ENCODE measurements at regions not wholly inside any gene's neighbourhood (a gene's known extent, or its start where the extent isn't known, plus 50 kb on each side); places are given as distances from the start of the nearest gene placed in this dataset.
"Not testable (repeated sequence)": the region's sequence is repeated elsewhere in the genome, so short reads cannot be mapped to it uniquely, and the experiment has no call there.

DNA sequence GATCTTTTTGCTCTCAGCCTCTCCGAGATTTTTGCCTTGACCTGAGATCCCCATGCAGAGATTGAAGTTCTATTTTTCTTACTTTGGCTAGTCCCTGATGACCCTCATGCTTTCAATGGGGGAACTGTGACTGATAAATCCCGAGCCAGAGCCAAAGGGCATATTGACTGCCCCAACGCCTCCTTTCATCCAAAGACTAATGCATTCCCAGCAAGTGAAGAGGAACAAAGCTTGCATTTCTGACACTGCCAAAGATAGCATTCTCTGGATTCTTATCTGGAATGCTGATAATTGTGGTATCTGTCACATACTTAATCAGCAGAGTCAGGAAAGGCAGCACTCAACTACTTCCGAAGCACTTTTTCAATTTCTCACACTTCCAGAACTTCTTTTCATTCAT lies 152.3 kb upstream of the EGLN3 start:
- no peak for DNase-seq (ENCODE audit: extremely low read depth in 1 of 2, low read depth in 1 of 2)

DNA sequence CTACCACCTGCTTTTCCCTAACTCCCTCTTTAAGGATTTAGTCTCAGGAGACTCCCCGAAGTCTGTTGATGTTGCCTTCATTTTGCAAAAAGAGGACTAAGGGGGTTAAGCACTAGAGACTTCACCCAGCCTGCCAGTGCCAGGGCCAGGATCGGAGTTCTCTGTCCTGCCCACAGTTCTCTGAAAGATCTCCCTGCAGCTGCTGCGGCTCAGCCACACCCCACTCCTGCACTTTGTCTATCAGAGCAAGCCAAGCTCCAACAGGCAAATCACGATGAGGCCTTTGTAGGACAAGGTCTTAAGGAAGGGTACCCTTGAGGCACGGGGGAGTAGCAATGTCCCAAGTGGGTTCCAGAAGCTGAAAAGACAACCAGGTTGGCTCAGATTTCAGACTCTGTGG lies 148.8 kb upstream of the EGLN3 start:
- DNase-seq (ENCODE audit: extremely low read depth in 1 of 2, low read depth in 1 of 2), result no peak

- no peak for DNase-seq (ENCODE audit: extremely low read depth in 1 of 2, low read depth in 1 of 2)
Observed at GRCh38 chr14:34098985-34099349, 148.1 kb upstream of the EGLN3 start.

- no peak for DNase-seq (ENCODE audit: extremely low read depth in 1 of 2, low read depth in 1 of 2)
Observed at GRCh38 chr14:34098045-34098984, 147.4 kb upstream of the EGLN3 start.

GRCh38 chr14:34097644-34098043 lies 146.8 kb upstream of the EGLN3 start:
- no peak for DNase-seq (ENCODE audit: extremely low read depth in 1 of 2, low read depth in 1 of 2)

GRCh38 chr14:34094384-34094783 lies 143.5 kb upstream of the EGLN3 start:
- no peak for DNase-seq (ENCODE audit: extremely low read depth in 1 of 2, low read depth in 1 of 2)

- DNase-seq (ENCODE audit: extremely low read depth in 1 of 2, low read depth in 1 of 2), result no peak
Observed at GRCh38 chr14:34093883-34094282, 143.0 kb upstream of the EGLN3 start.

DNA sequence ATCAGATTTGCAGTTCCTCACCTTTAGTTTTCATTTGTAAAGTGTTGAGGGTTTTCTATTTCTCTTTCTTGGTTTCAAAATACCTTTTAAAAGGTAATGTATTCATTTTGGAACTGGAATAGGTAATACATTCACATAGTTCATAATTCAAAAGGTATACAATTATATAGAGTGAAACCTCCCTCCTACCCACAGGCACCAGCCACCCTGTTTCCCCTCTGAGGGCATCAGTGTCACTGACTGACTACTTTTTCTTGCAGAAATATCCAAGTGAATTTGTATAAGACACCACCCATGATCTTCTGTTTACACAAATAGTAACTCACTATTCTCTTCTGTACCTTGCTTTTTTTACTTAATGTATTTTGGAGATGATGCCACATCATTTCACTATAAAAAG lies 139.6 kb upstream of the EGLN3 start:
- DNase-seq (ENCODE audit: extremely low read depth in 1 of 2, low read depth in 1 of 2), result no peak

GRCh38 chr14:34088914-34089313 lies 138.0 kb upstream of the EGLN3 start:
- no peak for DNase-seq (ENCODE audit: extremely low read depth in 1 of 2, low read depth in 1 of 2)

DNA sequence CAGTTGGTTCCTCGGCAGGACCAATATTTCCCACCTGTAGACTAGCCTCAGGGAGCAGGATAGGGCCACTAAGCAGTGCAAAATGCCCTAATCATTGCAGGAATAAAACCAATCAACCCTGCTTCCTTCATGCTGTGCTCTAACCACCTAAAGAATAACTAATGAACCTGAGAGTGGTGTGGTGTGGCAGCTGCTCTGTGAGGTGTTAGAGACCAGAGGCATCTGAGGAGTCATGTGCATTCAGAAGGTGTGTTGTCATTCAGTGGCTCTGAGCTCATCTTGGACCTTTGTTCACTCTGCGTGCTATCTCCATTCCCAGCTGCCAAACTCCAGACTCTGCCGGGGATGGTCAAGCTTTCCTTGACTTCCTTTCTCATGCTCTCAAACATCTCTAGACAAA lies 136.7 kb upstream of the EGLN3 start:
- DNase-seq (ENCODE audit: extremely low read depth in 1 of 2, low read depth in 1 of 2), result no peak

GRCh38 chr14:34086223-34086757 lies 135.4 kb upstream of the EGLN3 start:
- no peak for DNase-seq (ENCODE audit: extremely low read depth in 1 of 2, low read depth in 1 of 2)

DNA sequence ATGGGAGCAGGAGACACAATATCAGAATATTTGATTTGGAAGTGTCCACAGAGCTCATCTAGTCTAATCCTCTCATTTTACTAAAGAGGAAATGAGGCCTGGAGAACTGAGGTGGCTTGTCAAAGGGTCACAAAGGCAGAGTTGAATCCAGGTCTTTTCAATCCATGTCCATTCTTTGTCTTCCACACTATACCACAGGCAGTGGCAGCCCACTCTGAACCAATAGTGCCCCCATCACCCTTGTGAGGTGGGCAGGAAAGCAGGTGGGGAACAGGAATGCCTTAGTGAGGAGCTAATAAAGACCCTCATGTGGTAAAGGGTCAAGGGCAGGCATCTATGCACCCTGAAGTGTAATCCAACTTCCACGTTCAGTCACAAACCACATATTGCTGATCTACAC lies 134.8 kb upstream of the EGLN3 start:
- no peak for DNase-seq (ENCODE audit: extremely low read depth in 1 of 2, low read depth in 1 of 2)

GRCh38 chr14:34081576-34082136 lies 130.8 kb upstream of the EGLN3 start:
- no peak for DNase-seq (ENCODE audit: extremely low read depth in 1 of 2, low read depth in 1 of 2)

DNA sequence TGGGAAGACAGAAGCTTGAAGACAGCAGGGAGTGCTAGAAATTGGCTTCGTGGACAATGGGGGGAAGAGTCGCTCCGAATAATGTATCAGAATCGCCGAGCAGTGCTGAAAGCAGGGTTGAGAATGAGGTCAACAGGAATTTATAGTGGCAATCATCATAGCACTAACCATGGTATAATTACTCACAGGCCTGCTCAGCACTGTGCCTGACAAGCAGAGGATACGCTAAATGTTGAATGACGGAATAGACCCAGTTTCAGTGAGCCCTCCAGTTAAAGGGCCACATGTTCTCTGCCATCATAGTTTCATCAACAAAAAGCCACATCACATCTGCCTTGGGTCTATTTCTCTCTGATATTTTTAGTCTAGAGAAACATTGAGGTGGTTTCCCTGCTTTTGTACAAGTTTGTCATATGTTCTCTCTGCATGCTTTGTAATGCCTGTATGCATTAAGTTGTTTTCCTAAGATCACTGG lies 130.3 kb upstream of the EGLN3 start:
- DNase-seq (ENCODE audit: extremely low read depth in 1 of 2, low read depth in 1 of 2), result no peak

DNA sequence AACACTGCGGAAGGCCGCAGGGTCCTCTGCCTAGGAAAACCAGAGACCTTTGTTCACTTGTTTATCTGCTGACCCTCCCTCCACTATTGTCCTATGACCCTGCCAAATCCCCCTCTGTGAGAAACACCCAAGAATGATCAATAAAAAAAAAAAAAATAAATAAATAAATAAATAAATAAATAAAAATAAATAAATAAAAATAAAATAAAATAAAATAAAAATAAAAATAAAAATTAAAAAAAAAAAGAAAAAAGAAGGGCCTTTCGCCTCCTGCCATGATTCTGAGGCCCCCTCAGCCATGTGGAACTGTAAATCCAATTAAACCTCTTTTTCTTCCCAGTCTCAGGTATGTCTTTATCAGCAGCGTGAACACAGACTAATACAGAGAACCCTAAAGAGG lies 128.8 kb upstream of the EGLN3 start:
- DNase-seq (ENCODE audit: extremely low read depth in 1 of 2, low read depth in 1 of 2), result not testable (repeated sequence)

DNA sequence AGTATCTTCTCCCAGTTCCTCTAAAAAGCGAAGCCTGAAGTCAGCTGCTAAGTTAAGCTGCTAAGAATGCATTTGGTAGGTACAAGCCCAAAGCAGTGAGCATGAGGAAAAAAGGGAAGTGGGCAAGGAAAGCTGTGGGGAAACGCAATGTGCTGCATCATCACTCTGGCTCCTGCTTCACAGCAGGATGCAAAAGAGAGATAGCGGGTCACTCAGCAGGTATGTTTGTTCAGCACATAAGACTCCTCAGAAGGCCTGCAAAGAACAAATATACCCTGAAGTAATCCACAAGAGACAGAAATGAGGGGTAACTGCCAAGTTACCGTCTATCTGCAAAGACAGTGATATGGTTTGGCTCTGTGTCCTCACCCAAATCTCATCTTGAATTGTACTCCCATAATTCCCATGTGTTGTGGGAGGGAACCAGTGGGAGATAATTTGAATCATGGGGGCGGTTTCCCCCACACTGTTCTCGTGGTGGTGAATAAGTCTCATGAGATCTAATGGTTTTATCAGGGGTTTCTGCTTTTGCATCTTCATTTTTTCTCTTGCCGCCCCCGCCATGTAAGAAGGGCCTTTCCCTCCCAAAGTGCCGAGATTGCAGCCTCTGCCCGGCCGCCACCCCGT lies 127.4 kb upstream of the EGLN3 start:
- DNase-seq (ENCODE audit: extremely low read depth in 1 of 2, low read depth in 1 of 2), result no peak

GRCh38 chr14:34075826-34076225 lies 125.0 kb upstream of the EGLN3 start:
- no peak for DNase-seq (ENCODE audit: extremely low read depth in 1 of 2, low read depth in 1 of 2)

- no peak for DNase-seq (ENCODE audit: extremely low read depth in 1 of 2, low read depth in 1 of 2)
Observed at GRCh38 chr14:34075042-34075744, 124.3 kb upstream of the EGLN3 start.

DNA sequence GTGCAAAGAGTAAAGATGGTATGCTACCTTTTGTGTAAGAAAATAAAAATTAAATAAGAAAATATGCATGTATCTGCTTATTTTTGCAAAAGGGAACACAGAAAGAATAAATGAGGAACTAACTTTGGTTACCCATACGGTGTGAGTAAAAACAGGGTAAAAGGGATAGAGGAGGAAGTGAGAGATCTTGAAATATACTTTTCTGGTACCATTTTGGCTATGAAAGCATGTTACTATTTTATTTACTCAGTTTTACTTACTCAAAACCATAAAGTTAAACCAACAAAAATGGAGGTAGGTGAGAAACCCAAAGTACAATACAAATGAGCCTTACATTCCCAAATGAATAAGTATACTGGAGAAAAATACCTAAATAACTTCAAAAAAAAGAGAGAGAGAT lies 122.0 kb upstream of the EGLN3 start:
- no peak for DNase-seq (ENCODE audit: extremely low read depth in 1 of 2, low read depth in 1 of 2)

- no peak for DNase-seq (ENCODE audit: extremely low read depth in 1 of 2, low read depth in 1 of 2)
Observed at GRCh38 chr14:34072401-34072800, 121.5 kb upstream of the EGLN3 start.

DNA sequence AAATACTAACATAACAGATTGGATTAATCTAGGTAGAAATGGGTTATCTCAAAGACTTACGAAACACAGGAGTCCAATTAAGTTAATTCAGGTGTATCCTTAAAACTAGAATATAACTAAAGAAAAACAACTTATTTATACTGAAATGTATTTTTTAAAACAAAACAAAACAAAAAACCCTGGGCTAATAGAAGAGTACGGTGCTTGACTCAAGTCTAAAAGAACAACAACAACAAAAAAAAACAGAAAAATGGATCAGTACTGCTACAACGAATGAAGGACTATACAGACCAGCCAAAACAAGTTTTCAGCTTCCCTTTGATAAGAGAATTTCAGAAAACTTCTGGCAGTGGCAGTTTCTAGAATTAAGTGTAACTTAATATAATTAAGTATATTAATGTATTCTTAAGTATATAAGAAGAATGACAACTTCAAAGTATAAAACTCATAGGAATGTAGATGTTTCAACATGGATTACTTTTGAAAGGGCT lies 120.1 kb upstream of the EGLN3 start:
- no peak for DNase-seq (ENCODE audit: extremely low read depth in 1 of 2, low read depth in 1 of 2)
